ENCODE measurements at regions not wholly inside any gene's neighbourhood (a gene's known extent, or its start where the extent isn't known, plus 50 kb on each side); places are given as distances from the start of the nearest gene placed in this dataset.

GRCh38 chr6:74534465-74535211 is 671.2 kb downstream of the COL12A1 start:
- in situ Hi-C loops (cut with HindIII; ENCODE audit: low sequenced_read_pairs): no loop called here
- no peak overlapping the region for H3K4me3 ChIP-seq (ENCODE audit: low read depth, low read length)
- TF ChIP-seq CTCF (IDR thresholded peaks at IDR 0.05; ENCODE audit: low read depth, low read length, missing control alignments): no peak
- no peak for DNase-seq (ENCODE audit: low read depth)

- TF ChIP-seq CTCF (IDR thresholded peaks at IDR 0.05; ENCODE audit: low read depth, low read length, missing control alignments): no peak
- DNase-seq (ENCODE audit: low read depth): peak; percentile 5
- H3K4me3 ChIP-seq (ENCODE audit: low read depth, low read length): no peak overlapping the region
- in situ Hi-C loops (cut with HindIII; ENCODE audit: low sequenced_read_pairs): no loop called here
Observed at GRCh38 chr6:74519163-74519562, 686.7 kb downstream of the COL12A1 start.

GRCh38 chr6:74518035-74518434 is 687.8 kb downstream of the COL12A1 start:
- in situ Hi-C loops (cut with HindIII; ENCODE audit: low sequenced_read_pairs): no loop called here
- no peak for TF ChIP-seq CTCF (IDR thresholded peaks at IDR 0.05; ENCODE audit: low read depth, low read length, missing control alignments)
- H3K4me3 ChIP-seq (ENCODE audit: low read depth, low read length): no peak overlapping the region
- no peak for DNase-seq (ENCODE audit: low read depth)

- DNase-seq (ENCODE audit: low read depth): no peak
- in situ Hi-C loops (cut with HindIII; ENCODE audit: low sequenced_read_pairs): no loop called here
- TF ChIP-seq CTCF (IDR thresholded peaks at IDR 0.05; ENCODE audit: low read depth, low read length, missing control alignments): no peak
- no peak overlapping the region for H3K4me3 ChIP-seq (ENCODE audit: low read depth, low read length)
Observed at GRCh38 chr6:74510878-74511277, 695.0 kb downstream of the COL12A1 start.

- H3K4me3 ChIP-seq (ENCODE audit: low read depth, low read length): no peak overlapping the region
- no peak for DNase-seq (ENCODE audit: low read depth)
- no peak for TF ChIP-seq CTCF (IDR thresholded peaks at IDR 0.05; ENCODE audit: low read depth, low read length, missing control alignments)
- in situ Hi-C loops (cut with HindIII; ENCODE audit: low sequenced_read_pairs): no loop called here
Observed at GRCh38 chr6:74507649-74508048, 698.2 kb downstream of the COL12A1 start.

- DNase-seq (ENCODE audit: low read depth): no peak
- in situ Hi-C loops (cut with HindIII; ENCODE audit: low sequenced_read_pairs): no loop called here
- no peak overlapping the region for H3K4me3 ChIP-seq (ENCODE audit: low read depth, low read length)
- no peak for TF ChIP-seq CTCF (IDR thresholded peaks at IDR 0.05; ENCODE audit: low read depth, low read length, missing control alignments)
Observed at GRCh38 chr6:74505391-74505790, 700.5 kb downstream of the COL12A1 start.
